ENCODE measurements at regions not wholly inside any gene's neighbourhood (a gene's known extent, or its start where the extent isn't known, plus 50 kb on each side); places are given as distances from the start of the nearest gene placed in this dataset.

- DNase-seq (ENCODE audit: extremely low spot score in 2 of 2), result no peak
- TF ChIP-seq POLR2AphosphoS5 (IDR thresholded peaks at IDR 0.05; ENCODE audit: insufficient read depth in 1 of 2, low read depth in 1 of 2) (no peak), CTCF (IDR thresholded peaks at IDR 0.05) (no peak), POLR2A (IDR thresholded peaks at IDR 0.05) (no peak)
- H3K4me1 ChIP-seq, result no peaks in the 10 kb centered on the region
- no peaks in the 10 kb centered on the region for H3K9me3 ChIP-seq
- no peaks in the 10 kb centered on the region for H3K27me3 ChIP-seq
- intact Hi-C loops (cut with DNase I), result no loop called here
- no peak overlapping the region for H3K4me3 ChIP-seq
- H3K27ac ChIP-seq, result no peak overlapping the region
- H3K36me3 ChIP-seq, result no peaks in the 10 kb centered on the region
Observed at GRCh38 chr7:49243521-49243920, 319.2 kb downstream of the CDC14C start.

DNA sequence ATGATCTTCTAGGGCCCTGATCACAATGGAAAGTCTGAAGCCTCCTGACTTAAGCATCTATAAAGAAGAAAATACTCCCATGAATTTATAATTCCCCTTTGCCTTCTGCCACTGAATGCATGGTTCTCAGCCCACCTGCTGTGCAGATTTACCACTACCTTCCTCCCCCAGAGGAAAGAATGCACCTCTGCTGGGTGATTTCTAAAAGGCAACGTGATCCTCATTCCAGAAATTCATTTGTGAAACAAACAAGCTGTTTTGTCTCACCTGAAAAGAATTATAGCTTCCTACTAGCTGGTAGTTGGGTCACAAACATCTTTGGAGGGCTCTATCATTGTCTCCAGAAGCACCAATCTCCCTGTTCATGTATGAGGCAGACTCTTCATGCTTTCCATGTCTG is 320.2 kb downstream of the CDC14C start:
- Histone ChIP-seq H3K36me3 (no peaks in the 10 kb centered on the region), H3K9me3 (no peaks in the 10 kb centered on the region), H3K4me1 (no peaks in the 10 kb centered on the region), H3K27ac (no peak overlapping the region), H3K4me3 (no peak overlapping the region), H3K27me3 (no peaks in the 10 kb centered on the region)
- TF ChIP-seq POLR2AphosphoS5 (IDR thresholded peaks at IDR 0.05; ENCODE audit: insufficient read depth in 1 of 2, low read depth in 1 of 2) (no peak), CTCF (IDR thresholded peaks at IDR 0.05) (no peak), POLR2A (IDR thresholded peaks at IDR 0.05) (no peak)
- no peak for DNase-seq (ENCODE audit: extremely low spot score in 2 of 2)
- intact Hi-C loops (cut with DNase I), result no loop called here

- TF ChIP-seq CTCF (IDR thresholded peaks at IDR 0.05), result no peak
- no peak for TF ChIP-seq POLR2AphosphoS5 (IDR thresholded peaks at IDR 0.05; ENCODE audit: insufficient read depth in 1 of 2, low read depth in 1 of 2)
- no peak for TF ChIP-seq POLR2A (IDR thresholded peaks at IDR 0.05)
Observed at GRCh38 chr7:49245062-49245461, 320.7 kb downstream of the CDC14C start.

DNA sequence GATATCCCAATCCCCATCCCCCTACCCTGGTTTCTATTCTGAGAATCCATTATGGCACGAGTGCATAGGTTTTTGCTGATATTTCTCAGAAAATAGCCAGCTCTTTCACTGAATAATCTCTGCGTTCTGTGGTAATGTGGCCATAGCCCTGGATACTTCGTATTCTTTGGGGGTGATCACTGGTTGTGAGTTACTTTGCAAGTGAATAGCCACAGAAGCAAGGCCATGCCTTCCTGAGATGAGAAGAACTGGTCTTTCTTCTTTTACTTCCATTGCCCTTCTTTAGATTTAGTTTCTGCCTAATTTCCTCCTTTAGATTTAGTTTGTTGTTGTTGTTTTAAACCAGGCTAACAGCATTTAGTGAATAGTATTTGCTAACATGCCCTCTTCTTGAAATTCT is 323.4 kb downstream of the CDC14C start:
- Histone ChIP-seq H3K9me3 (no peaks in the 10 kb centered on the region), H3K27me3 (no peaks in the 10 kb centered on the region), H3K36me3 (no peaks in the 10 kb centered on the region), H3K4me1 (no peaks in the 10 kb centered on the region), H3K4me3 (no peak overlapping the region), H3K27ac (no peak overlapping the region)
- no peak for TF ChIP-seq POLR2A (IDR thresholded peaks at IDR 0.05)
- no peak for TF ChIP-seq CTCF (IDR thresholded peaks at IDR 0.05)
- no peak for TF ChIP-seq POLR2AphosphoS5 (IDR thresholded peaks at IDR 0.05; ENCODE audit: insufficient read depth in 1 of 2, low read depth in 1 of 2)
- intact Hi-C loops (cut with DNase I), result no loop called here
- DNase-seq (ENCODE audit: extremely low spot score in 2 of 2), result no peak

More at GRCh38 chr7:49245062-49245461, 320.7 kb downstream of the CDC14C start:
- Histone ChIP-seq H3K36me3 (no peaks in the 10 kb centered on the region), H3K4me1 (no peaks in the 10 kb centered on the region), H3K27ac (no peak overlapping the region), H3K27me3 (no peaks in the 10 kb centered on the region), H3K4me3 (no peak overlapping the region), H3K9me3 (no peaks in the 10 kb centered on the region)
- no peak for DNase-seq (ENCODE audit: extremely low spot score in 2 of 2)
- intact Hi-C loops (cut with DNase I), result no loop called here

GRCh38 chr7:49255054-49255453 is 330.7 kb downstream of the CDC14C start:
- TF ChIP-seq POLR2AphosphoS5 (IDR thresholded peaks at IDR 0.05; ENCODE audit: insufficient read depth in 1 of 2, low read depth in 1 of 2), result no peak
- TF ChIP-seq CTCF (IDR thresholded peaks at IDR 0.05), result no peak
- TF ChIP-seq POLR2A (IDR thresholded peaks at IDR 0.05), result no peak
- no peaks in the 10 kb centered on the region for H3K27me3 ChIP-seq
- no peaks in the 10 kb centered on the region for H3K9me3 ChIP-seq
- no peak overlapping the region for H3K27ac ChIP-seq
- no peak for DNase-seq (ENCODE audit: extremely low spot score in 2 of 2)
- intact Hi-C loops (cut with DNase I), result no loop called here
- H3K36me3 ChIP-seq, result no peaks in the 10 kb centered on the region
- no peak overlapping the region for H3K4me3 ChIP-seq
- no peaks in the 10 kb centered on the region for H3K4me1 ChIP-seq
